LNCAP (cell line): ENCODE measurements at regions not wholly inside any gene's neighbourhood (a gene's known extent, or its start where the extent isn't known, plus 50 kb on each side); places are given as distances from the start of the nearest gene placed in this dataset.

ENCODE experiments used
- TF ChIP-seq, protein P1 (sequence below): fragments of 450-650 bp; IDR thresholded peaks from 2 replicates; pipeline ENCODE4 v1.5.1; 2017; ENCODE audit warnings: mild to moderate bottlenecking

DNA sequence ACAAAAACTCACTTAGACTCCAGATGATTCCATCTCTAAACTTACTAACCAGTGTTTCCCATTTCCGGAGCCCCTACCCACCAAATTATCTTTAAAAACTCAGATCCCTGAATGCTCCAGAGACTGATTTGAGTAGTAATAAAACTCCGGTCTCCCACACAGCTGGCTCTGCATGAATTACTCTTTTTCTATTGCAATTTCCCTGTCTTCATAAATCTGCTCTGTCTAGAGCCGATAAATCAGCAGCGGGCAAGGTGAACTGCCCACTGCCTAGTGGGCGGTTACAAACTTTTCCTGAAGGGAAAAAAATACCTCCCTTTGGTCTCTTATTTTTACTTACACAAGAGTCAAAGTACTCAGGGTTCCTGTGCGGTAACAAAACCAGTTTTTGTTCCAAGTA lies 624.4 kb upstream of the RORB start:
- TF ChIP-seq, protein P1, sequence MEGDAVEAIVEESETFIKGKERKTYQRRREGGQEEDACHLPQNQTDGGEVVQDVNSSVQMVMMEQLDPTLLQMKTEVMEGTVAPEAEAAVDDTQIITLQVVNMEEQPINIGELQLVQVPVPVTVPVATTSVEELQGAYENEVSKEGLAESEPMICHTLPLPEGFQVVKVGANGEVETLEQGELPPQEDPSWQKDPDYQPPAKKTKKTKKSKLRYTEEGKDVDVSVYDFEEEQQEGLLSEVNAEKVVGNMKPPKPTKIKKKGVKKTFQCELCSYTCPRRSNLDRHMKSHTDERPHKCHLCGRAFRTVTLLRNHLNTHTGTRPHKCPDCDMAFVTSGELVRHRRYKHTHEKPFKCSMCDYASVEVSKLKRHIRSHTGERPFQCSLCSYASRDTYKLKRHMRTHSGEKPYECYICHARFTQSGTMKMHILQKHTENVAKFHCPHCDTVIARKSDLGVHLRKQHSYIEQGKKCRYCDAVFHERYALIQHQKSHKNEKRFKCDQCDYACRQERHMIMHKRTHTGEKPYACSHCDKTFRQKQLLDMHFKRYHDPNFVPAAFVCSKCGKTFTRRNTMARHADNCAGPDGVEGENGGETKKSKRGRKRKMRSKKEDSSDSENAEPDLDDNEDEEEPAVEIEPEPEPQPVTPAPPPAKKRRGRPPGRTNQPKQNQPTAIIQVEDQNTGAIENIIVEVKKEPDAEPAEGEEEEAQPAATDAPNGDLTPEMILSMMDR = no peak

DNA sequence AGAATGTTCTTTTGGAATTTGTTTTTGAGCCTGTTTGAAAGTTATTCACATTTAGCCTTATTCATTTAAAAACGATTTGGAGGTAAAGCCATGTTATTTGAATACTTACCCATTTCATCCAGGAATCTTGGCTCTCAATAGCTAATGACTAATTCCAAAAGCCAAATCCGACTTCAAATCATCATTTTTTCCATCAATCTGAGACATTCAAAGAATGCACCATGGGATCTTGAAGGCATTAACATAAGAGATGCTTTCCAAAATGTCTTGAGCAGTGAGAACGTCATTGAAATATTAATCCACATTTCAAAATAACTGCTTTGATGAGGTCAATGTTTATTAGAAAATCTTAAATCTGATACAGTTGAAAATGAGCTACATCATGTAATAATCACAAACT lies 617.0 kb upstream of the RORB start:
- TF ChIP-seq, protein P1 = no peak

DNA sequence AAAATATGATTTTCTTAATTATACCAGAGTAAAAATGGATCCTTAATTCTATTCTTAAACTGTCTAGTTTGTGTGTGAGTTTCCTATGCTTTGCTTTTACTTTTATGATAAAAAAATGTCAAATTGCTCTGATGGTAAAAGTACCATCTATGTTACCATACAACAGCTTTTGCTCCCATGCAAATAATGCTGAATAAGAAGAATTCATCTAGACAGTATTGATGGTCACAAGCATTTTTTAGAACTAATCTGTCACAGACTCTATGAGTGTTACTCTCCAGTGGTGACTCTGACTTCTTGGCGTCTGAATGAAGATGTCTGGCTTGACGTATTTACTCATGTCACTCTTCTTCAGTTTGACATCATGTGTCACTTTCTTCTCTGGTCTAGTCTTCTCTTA lies 608.1 kb upstream of the RORB start:
- TF ChIP-seq, protein P1 = no peak

DNA sequence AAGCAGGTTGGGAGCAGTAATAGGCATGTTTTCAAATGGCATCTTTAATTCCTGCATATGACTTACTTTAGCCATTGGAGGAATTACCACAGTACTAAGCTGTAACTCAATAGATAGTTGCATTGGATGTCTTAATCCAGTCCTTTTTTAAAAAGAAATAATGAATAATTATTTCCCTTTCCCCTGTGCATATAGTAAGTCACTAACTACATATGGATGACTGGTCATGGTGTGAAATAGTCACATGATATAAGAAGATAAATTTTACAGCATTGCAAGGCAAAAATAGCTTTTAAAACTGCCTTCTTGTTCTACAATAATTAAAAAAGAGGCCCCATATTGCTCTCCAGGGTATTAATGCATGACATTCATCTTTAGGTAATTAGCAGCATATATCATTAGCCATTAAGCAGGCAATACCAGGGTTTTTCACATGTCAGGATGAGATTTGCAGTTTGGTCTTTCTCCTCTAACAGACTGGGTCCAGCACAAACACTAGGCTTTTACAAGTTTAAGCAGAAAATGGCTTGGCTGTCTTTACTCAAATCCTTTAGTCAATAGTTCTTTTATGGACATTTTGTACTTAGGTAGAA lies 606.4 kb upstream of the RORB start:
- TF ChIP-seq, protein P1 = no peak

DNA sequence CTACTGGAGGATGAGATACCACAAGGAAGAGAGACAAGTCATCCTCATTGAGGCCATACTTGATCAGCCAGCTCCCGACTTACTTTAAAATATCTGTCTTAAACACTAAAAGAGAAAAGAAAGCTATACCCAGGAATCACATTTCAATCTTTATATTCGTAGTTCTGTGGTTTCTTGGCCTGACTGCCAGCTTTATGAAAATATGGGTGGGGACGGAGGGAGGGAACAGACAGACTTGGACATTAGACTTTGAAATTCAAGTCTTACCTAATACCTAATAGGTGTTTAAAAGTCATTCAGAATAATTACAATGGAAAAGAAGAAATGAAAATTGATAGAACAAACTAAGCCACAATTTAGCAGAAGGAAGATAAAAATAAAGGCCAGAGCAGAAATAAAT lies 604.8 kb upstream of the RORB start:
- TF ChIP-seq, protein P1 = no peak

DNA sequence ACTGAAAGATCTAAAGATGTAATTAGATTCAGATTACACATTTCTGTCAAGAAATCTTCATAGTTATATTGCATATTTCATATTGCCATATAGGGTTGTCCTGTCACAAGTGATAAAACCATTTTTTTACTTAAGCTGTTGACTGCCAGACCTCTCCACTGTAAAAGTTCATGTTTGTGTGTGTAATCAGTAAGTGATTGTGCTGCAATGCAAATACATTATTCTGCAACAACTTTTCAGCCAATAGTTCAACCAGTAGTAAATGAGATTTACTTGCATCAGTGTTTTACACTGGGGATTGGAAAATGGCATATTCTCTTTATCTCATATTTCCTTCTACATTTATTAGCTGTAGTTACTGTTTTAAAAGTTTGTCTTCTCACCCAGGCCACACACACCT lies 603.9 kb upstream of the RORB start:
- TF ChIP-seq, protein P1 = no peak

DNA sequence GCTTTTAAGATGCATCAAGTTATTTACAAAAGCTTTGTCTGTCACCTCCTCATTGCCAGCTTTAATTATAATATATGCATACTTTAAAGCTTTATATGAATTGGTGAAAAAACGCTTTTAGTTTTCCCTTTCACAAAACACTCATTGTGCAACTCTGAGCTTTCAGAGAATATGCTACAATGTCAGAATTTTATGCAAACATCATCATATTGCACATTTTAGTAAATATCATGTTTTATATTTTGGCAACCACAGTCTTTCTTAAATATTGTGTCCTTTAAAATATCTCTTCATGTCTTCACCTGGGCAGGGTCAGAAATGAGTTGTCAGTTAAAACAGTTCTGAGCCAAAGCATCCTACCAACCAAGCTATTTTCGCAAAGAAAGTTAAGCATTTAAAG lies 601.1 kb upstream of the RORB start:
- TF ChIP-seq, protein P1 = no peak

DNA sequence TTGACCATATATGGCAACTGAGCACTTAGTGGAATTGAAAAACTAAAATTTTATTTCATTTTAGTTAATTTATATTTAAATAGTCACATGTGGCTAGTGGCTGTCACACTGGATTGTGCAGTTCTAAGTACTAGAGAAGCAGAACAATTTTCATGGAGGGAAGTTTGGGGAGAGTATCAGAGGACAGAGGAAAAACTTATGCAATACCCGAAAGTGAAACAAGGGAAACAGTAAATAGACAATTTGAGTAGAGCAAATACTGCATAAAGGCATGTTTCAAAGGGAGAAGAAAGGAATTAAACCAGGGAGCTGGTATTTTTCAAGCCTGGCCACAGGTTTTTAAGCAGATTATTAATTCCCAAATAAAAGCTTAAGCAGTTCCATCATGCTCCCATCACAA lies 590.5 kb upstream of the RORB start:
- TF ChIP-seq, protein P1 = no peak
